Dendritic cell treated with granulocyte-macrophage colony-stimulating factor and Interleukin-4, amounts not matched to agents 40 ng/mL and 50 ng/mL, for 4 days (primary cell): ENCODE measurements at regions not wholly inside any gene's neighbourhood (a gene's known extent, or its start where the extent isn't known, plus 50 kb on each side); places are given as distances from the start of the nearest gene placed in this dataset.

Source experiments
- H3K27ac Mint-ChIP-seq: one replicate; pipeline ENCODE4 v1.8.0; 2022; ENCODE audit warnings: mild to moderate bottlenecking, mixed read lengths
- H3K27me3 Mint-ChIP-seq: one replicate; pipeline ENCODE4 v1.8.0; 2022; ENCODE audit warnings: mild to moderate bottlenecking, mixed read lengths
- H3K36me3 Mint-ChIP-seq: one replicate; pipeline ENCODE4 v1.8.0; 2022; ENCODE audit warnings: low read depth, mixed read lengths
- H3K4me1 Mint-ChIP-seq: one replicate; pipeline ENCODE4 v1.8.0; 2022; ENCODE audit warnings: low read depth, mixed read lengths
- H3K4me3 Mint-ChIP-seq: one replicate; pipeline ENCODE4 v1.8.0; 2022; ENCODE audit warnings: mild to moderate bottlenecking, moderate library complexity, mixed read lengths
- H3K9me3 Mint-ChIP-seq: one replicate; pipeline ENCODE4 v1.8.0; 2022; ENCODE audit warnings: mixed read lengths
- intact Hi-C: fragments of 100-400 bp; cut with micrococcal nuclease; formaldehyde crosslinking; loops from one replicate; pipeline ENCODE4 v1.15.0; 2022

DNA sequence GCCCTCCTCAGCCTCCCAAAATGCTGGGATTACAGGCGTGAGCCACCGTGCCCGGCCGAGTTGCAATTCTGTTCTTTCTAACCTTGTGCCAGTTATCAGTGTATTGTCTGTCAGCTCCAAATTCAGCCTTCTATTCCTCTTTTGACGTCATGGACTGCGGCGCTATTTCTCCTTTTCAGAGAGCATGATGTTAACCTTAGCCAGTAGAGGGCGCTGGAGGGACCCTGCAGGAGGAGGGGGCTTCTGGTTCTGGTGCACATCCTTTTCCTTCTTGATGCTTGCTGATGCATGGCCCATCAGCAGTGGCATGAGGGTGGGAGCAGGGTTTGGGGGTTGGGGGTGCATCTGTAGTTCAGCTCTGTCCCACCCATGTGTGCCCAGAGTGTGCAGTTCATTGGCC, 179.3 kb upstream of the RMST start:
- H3K4me3 Mint-ChIP-seq = no peak overlapping the region
- H3K36me3 Mint-ChIP-seq = no peaks in the 10 kb centered on the region
- no peaks in the 10 kb centered on the region for H3K9me3 Mint-ChIP-seq
- no peaks in the 10 kb centered on the region for H3K4me1 Mint-ChIP-seq
- no peaks in the 10 kb centered on the region for H3K27me3 Mint-ChIP-seq
- intact Hi-C loops = no loop called here
- H3K27ac Mint-ChIP-seq = no peak overlapping the region

- intact Hi-C loops = no loop called here
- H3K27ac Mint-ChIP-seq = no peak overlapping the region
Measured at GRCh38 chr12:97288531-97288930, 174.1 kb upstream of the RMST start.

GRCh38 chr12:97292588-97292987, 170.0 kb upstream of the RMST start:
- no peaks in the 10 kb centered on the region for H3K36me3 Mint-ChIP-seq
- H3K27ac Mint-ChIP-seq = no peak overlapping the region
- intact Hi-C loops = no loop called here
- H3K4me1 Mint-ChIP-seq = peaks cover 6% of the 10 kb centered on the region
- H3K4me3 Mint-ChIP-seq = no peak overlapping the region
- peaks cover 12% of the 10 kb centered on the region for H3K9me3 Mint-ChIP-seq
- H3K27me3 Mint-ChIP-seq = no peaks in the 10 kb centered on the region

More at GRCh38 chr12:97288531-97288930, 174.1 kb upstream of the RMST start:
- Mint-ChIP-seq H3K9me3 (no peaks in the 10 kb centered on the region), H3K4me3 (no peak overlapping the region), H3K4me1 (peaks cover 6% of the 10 kb centered on the region), H3K36me3 (no peaks in the 10 kb centered on the region), H3K27me3 (no peaks in the 10 kb centered on the region)

DNA sequence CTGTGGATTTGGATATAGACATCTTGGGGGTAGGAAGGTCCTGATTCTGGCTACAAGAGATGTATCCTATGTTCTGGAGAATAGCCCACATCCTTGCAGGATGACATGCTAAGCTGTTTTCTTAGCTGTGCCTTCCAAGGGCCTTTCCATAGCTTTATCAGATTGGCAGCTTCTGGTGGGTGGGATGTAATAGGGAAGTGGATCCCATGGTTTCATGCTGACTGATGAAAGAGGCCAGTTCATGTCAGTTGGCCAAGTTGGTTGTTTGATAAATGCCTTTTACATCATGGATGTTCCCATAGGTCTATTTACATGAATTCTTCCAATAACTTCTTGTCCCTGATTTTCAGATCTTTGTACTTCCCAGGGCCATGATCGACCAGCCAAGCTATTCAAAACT, 169.1 kb upstream of the RMST start:
- Mint-ChIP-seq H3K9me3 (peaks cover 12% of the 10 kb centered on the region), H3K27ac (no peak overlapping the region), H3K4me3 (no peak overlapping the region), H3K36me3 (no peaks in the 10 kb centered on the region), H3K27me3 (no peaks in the 10 kb centered on the region), H3K4me1 (peaks cover 6% of the 10 kb centered on the region)
- intact Hi-C loops = no loop called here

DNA sequence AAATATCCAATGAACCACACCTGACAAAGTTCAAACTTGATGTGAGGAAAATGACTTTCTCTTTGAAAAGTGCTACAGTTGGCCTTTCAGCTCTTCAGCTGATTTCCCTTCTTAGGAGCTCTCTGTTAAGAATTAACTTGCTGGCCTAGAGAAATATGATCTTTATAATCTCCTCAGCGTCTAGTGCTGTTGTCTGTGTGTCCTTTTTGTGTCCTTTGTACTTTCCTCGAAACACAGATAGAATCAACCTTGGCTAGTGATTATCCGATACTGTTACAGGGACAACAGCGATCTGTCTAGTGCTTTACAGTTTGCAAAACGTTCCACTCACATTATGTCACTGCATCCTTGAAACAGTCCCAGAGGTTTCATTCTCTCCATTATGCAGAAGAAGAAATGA, 162.8 kb upstream of the RMST start:
- Mint-ChIP-seq H3K9me3 (peaks cover 9% of the 10 kb centered on the region), H3K27ac (no peak overlapping the region), H3K27me3 (peaks cover 5% of the 10 kb centered on the region), H3K4me1 (no peaks in the 10 kb centered on the region), H3K36me3 (no peaks in the 10 kb centered on the region), H3K4me3 (no peak overlapping the region)
- intact Hi-C loops = no loop called here

- H3K27me3 Mint-ChIP-seq = peaks cover 5% of the 10 kb centered on the region
- no peaks in the 10 kb centered on the region for H3K36me3 Mint-ChIP-seq
- intact Hi-C loops = no loop called here
- H3K4me3 Mint-ChIP-seq = no peak overlapping the region
- H3K27ac Mint-ChIP-seq = no peak overlapping the region
- peaks cover 3% of the 10 kb centered on the region for H3K9me3 Mint-ChIP-seq
- no peaks in the 10 kb centered on the region for H3K4me1 Mint-ChIP-seq
Measured at GRCh38 chr12:97300431-97300830, 162.2 kb upstream of the RMST start.

- intact Hi-C loops = no loop called here
- no peak overlapping the region for H3K27ac Mint-ChIP-seq
- H3K36me3 Mint-ChIP-seq = no peaks in the 10 kb centered on the region
- H3K4me1 Mint-ChIP-seq = no peaks in the 10 kb centered on the region
- H3K27me3 Mint-ChIP-seq = peaks cover 5% of the 10 kb centered on the region
- H3K9me3 Mint-ChIP-seq = no peaks in the 10 kb centered on the region
- no peak overlapping the region for H3K4me3 Mint-ChIP-seq
Measured at GRCh38 chr12:97300891-97301290, 161.7 kb upstream of the RMST start.

GRCh38 chr12:97301576-97301975, 161.0 kb upstream of the RMST start:
- Mint-ChIP-seq H3K27me3 (peaks cover 5% of the 10 kb centered on the region), H3K36me3 (no peaks in the 10 kb centered on the region), H3K4me1 (peaks cover 2% of the 10 kb centered on the region), H3K9me3 (no peaks in the 10 kb centered on the region), H3K27ac (no peak overlapping the region), H3K4me3 (no peak overlapping the region)
- intact Hi-C loops = no loop called here

GRCh38 chr12:97305651-97306050, 157.0 kb upstream of the RMST start:
- intact Hi-C loops = no loop called here
- H3K36me3 Mint-ChIP-seq = no peaks in the 10 kb centered on the region
- H3K27me3 Mint-ChIP-seq = peaks cover 7% of the 10 kb centered on the region
- H3K27ac Mint-ChIP-seq = no peak overlapping the region
- no peak overlapping the region for H3K4me3 Mint-ChIP-seq
- peaks cover 6% of the 10 kb centered on the region for H3K4me1 Mint-ChIP-seq
- no peaks in the 10 kb centered on the region for H3K9me3 Mint-ChIP-seq

DNA sequence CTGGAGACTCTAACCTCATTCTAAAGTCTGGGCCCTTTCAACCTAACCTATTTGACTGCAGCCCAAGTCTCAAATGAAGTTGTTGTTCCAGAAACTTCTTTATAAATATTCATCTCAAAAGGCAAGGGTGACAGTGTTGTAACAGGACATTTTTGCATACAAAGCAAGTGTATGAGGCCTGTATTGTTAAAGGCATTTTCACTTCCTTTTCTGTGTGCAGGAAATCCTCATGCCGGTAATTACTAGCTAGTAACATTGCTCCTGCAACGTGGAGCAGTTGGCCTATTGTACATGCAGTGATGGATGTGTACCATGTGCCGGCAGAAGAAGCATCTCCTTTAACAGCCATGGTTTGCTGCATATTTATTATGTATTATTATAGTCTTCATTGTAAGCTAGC, 156.5 kb upstream of the RMST start:
- H3K4me1 Mint-ChIP-seq = peaks cover 6% of the 10 kb centered on the region
- intact Hi-C loops = no loop called here
- peaks cover 5% of the 10 kb centered on the region for H3K27me3 Mint-ChIP-seq

GRCh38 chr12:97308576-97309198, 153.9 kb upstream of the RMST start:
- peaks cover 2% of the 10 kb centered on the region for H3K27me3 Mint-ChIP-seq
- H3K27ac Mint-ChIP-seq = no peak overlapping the region
- no peaks in the 10 kb centered on the region for H3K36me3 Mint-ChIP-seq
- no peak overlapping the region for H3K4me3 Mint-ChIP-seq
- H3K4me1 Mint-ChIP-seq = peaks cover 6% of the 10 kb centered on the region
- H3K9me3 Mint-ChIP-seq = no peaks in the 10 kb centered on the region
- intact Hi-C loops = loop anchor here (1.0 to 2.0 kb wide), 2 partner anchors 159 to 730 kb away; no protein-coding TSS in a partner anchor

More for the DNA sequence above, 156.5 kb upstream of the RMST start:
- Mint-ChIP-seq H3K4me3 (no peak overlapping the region), H3K36me3 (no peaks in the 10 kb centered on the region), H3K27ac (no peak overlapping the region), H3K9me3 (no peaks in the 10 kb centered on the region)

DNA sequence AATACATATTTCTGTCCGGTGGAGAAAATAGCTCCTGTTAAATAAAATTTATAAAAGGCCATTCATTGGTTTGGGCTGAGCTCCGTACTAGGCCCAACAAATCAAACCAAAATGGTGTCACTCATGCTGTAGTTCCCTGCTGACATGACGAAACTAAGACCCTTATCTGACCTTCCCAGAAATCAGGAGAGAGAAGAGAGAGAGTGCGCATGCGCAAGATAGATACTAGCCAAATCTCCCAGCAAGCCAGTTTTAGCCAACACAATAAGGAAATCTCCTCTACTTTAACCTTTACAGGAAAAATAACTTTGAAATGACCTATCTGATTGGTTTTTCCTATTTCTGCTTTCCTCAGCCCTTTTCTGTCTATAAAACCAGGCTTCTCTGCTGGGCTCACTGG, 152.7 kb upstream of the RMST start:
- Mint-ChIP-seq H3K27me3 (peaks cover 3% of the 10 kb centered on the region), H3K9me3 (no peaks in the 10 kb centered on the region), H3K4me3 (no peak overlapping the region), H3K4me1 (peaks cover 6% of the 10 kb centered on the region), H3K36me3 (no peaks in the 10 kb centered on the region), H3K27ac (no peak overlapping the region)
- intact Hi-C loops = loop anchor here (2.0 kb wide), 1 partner anchor 731 kb away; no protein-coding TSS in a partner anchor

DNA sequence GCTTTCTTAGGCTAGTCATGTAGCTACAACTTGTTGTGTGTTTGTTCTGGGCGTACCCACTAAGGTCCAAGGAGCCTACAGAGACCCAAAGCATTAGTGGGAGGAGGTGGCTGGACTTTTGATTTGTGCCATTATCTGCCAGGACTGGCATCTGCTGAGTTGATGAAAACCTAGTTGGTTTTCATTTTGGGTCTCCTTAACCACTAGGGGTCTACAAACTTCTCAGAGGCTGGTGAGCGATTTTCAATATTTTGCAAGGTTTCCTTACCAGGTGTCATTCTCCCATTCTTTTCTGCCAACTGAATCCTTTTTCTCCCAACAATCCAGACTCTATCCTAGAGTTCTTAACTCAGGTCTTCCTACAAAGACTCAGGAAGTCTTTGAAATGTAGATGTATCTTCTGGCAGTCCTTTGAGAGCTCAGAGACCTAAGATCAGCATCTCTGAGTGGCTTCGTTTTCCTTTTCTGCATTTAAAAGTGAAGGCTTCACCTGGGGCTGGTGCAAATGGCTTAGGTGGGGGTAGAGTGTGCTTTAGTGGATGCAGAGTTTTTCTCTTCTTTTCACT, 150.0 kb upstream of the RMST start:
- Mint-ChIP-seq H3K36me3 (no peaks in the 10 kb centered on the region), H3K27ac (no peak overlapping the region), H3K27me3 (peaks cover 3% of the 10 kb centered on the region), H3K4me1 (no peaks in the 10 kb centered on the region), H3K9me3 (no peaks in the 10 kb centered on the region), H3K4me3 (no peak overlapping the region)
- intact Hi-C loops = no loop called here

DNA sequence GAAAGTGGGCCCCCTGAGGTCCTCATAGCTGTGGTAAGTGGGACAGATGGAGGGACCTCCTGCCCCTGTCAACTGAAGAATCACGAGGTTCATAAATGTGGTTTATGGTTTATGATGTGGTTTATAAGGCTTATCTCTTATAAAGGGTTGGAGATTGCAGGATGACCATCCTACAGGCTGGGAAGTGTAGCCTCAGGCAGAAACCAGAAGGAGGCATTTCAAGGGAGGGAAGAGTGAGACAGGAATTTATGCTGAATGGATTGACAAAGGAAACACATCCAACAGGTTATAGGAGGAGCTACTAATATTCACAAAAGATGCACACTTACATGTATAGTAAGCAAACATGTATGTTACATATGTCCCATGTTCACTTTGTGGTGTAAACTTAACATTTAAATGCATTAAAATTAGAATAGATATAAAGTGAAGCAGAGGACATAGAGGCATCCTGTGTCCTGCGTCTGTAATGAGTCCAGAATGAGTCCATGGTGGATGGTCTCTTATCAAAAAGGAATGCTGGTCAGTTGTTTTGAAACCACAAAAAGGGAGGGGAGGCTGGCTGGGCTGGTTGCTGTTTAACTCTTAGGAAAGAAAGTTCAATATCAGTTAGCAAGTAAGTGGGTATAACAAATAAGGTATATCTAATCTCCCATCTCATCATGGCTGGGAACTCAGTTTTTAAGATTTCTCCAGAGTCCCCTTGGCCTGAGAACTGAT, 149.0 kb upstream of the RMST start:
- no peaks in the 10 kb centered on the region for H3K9me3 Mint-ChIP-seq
- no peak overlapping the region for H3K4me3 Mint-ChIP-seq
- no peaks in the 10 kb centered on the region for H3K4me1 Mint-ChIP-seq
- H3K36me3 Mint-ChIP-seq = no peaks in the 10 kb centered on the region
- intact Hi-C loops = no loop called here
- H3K27ac Mint-ChIP-seq = no peak overlapping the region
- H3K27me3 Mint-ChIP-seq = peaks cover 3% of the 10 kb centered on the region
